ENCODE measurements at regions not wholly inside any gene's neighbourhood (a gene's known extent, or its start where the extent isn't known, plus 50 kb on each side); places are given as distances from the start of the nearest gene placed in this dataset.
A peak's percentile ranks its signal among the peaks of the same experiment; 100 is the strongest.

GRCh38 chr4:100288811-100289529 is 98.7 kb upstream of the DDIT4L start:
- Mint-ChIP-seq H3K9me3 (no peaks in the 10 kb centered on the region), H3K4me1 (ENCODE audit: low read depth) (peaks cover 39% of the 10 kb centered on the region), H3K36me3 (ENCODE audit: low read depth) (no peaks in the 10 kb centered on the region), H3K27me3 (ENCODE audit: insufficient read depth) (no peaks in the 10 kb centered on the region), H3K4me3 (peak overlapping the region; percentile 28), H3K27ac (peak overlapping the region; percentile 86)
- TF ChIP-seq CTCF (IDR thresholded peaks at IDR 0.05): no peak
- peak; percentile 42 for DNase-seq

- Mint-ChIP-seq H3K27ac (peak overlapping the region; percentile 86), H3K27me3 (ENCODE audit: insufficient read depth) (no peaks in the 10 kb centered on the region), H3K36me3 (ENCODE audit: low read depth) (no peaks in the 10 kb centered on the region), H3K9me3 (no peaks in the 10 kb centered on the region), H3K4me1 (ENCODE audit: low read depth) (peaks cover 39% of the 10 kb centered on the region), H3K4me3 (no peak overlapping the region)
- TF ChIP-seq CTCF (IDR thresholded peaks at IDR 0.05): no peak
- peak; percentile 77 for DNase-seq
These were observed 97.9 kb upstream of the DDIT4L start for GRCh38 chr4:100288161-100288560.

GRCh38 chr4:100287534-100287933 is 97.3 kb upstream of the DDIT4L start:
- no peak for TF ChIP-seq CTCF (IDR thresholded peaks at IDR 0.05)
- H3K4me1 Mint-ChIP-seq (ENCODE audit: low read depth): peaks cover 39% of the 10 kb centered on the region
- no peak overlapping the region for H3K27ac Mint-ChIP-seq

GRCh38 chr4:100286636-100287035 is 96.4 kb upstream of the DDIT4L start:
- Mint-ChIP-seq H3K27me3 (ENCODE audit: insufficient read depth) (no peaks in the 10 kb centered on the region), H3K9me3 (no peaks in the 10 kb centered on the region), H3K4me3 (no peak overlapping the region), H3K36me3 (ENCODE audit: low read depth) (no peaks in the 10 kb centered on the region), H3K27ac (no peak overlapping the region), H3K4me1 (ENCODE audit: low read depth) (peaks cover 39% of the 10 kb centered on the region)
- TF ChIP-seq CTCF (IDR thresholded peaks at IDR 0.05): no peak
- DNase-seq: no peak

More at GRCh38 chr4:100287534-100287933, 97.3 kb upstream of the DDIT4L start:
- Mint-ChIP-seq H3K4me3 (no peak overlapping the region), H3K36me3 (ENCODE audit: low read depth) (no peaks in the 10 kb centered on the region), H3K27me3 (ENCODE audit: insufficient read depth) (no peaks in the 10 kb centered on the region), H3K9me3 (no peaks in the 10 kb centered on the region)
- DNase-seq: no peak

GRCh38 chr4:100285121-100285520 is 94.9 kb upstream of the DDIT4L start:
- H3K27ac Mint-ChIP-seq: no peak overlapping the region
- no peak overlapping the region for H3K4me3 Mint-ChIP-seq
- H3K4me1 Mint-ChIP-seq (ENCODE audit: low read depth): peaks cover 27% of the 10 kb centered on the region
- no peaks in the 10 kb centered on the region for H3K9me3 Mint-ChIP-seq
- no peak for DNase-seq
- no peaks in the 10 kb centered on the region for H3K36me3 Mint-ChIP-seq (ENCODE audit: low read depth)
- no peaks in the 10 kb centered on the region for H3K27me3 Mint-ChIP-seq (ENCODE audit: insufficient read depth)
- TF ChIP-seq CTCF (IDR thresholded peaks at IDR 0.05): no peak

Measured in HFFc6 (cell line).